HFFc6 (cell line): ENCODE measurements at regions not wholly inside any gene's neighbourhood (a gene's known extent, or its start where the extent isn't known, plus 50 kb on each side); places are given as distances from the start of the nearest gene placed in this dataset.
"Not testable (repeated sequence)": the region's sequence is repeated elsewhere in the genome, so short reads cannot be mapped to it uniquely, and the experiment has no call there.

Experiments
- DNase-seq: peaks from one replicate; pipeline ENCODE4 v3.0.0-alpha.2; 2018
- H3K27ac Mint-ChIP-seq: 2 replicates; pipeline ENCODE4 v1.8.0; 2020; ENCODE audit warnings: mild to moderate bottlenecking, mixed read lengths
- H3K27me3 Mint-ChIP-seq: 2 replicates; pipeline ENCODE4 v1.8.0; 2021; ENCODE audit warnings: mild to moderate bottlenecking, moderate library complexity, mixed read lengths; ENCODE audit not compliant: insufficient read depth
- H3K36me3 Mint-ChIP-seq: 2 replicates; pipeline ENCODE4 v1.8.0; 2021; ENCODE audit warnings: low read depth, mixed read lengths
- H3K4me1 Mint-ChIP-seq: 2 replicates; pipeline ENCODE4 v1.8.0; 2020; ENCODE audit warnings: low read depth, mixed read lengths
- H3K4me3 Mint-ChIP-seq: 2 replicates; pipeline ENCODE4 v1.8.0; 2020; ENCODE audit warnings: mild to moderate bottlenecking, moderate library complexity, mixed read lengths
- H3K9me3 Mint-ChIP-seq: 2 replicates; pipeline ENCODE4 v1.8.0; 2020; ENCODE audit warnings: mild to moderate bottlenecking, mixed read lengths
- CTCF ChIP-seq: fragments of 200-600 bp; sonication (generic); IDR thresholded peaks from 2 replicates; pipeline ENCODE4 v1.5.0; 2021; ENCODE audit warnings: antibody characterized with exemption, mild to moderate bottlenecking

GRCh38 chr2:35125278-35125677 lies 1230.3 kb upstream of the CRIM1 start:
- Mint-ChIP-seq H3K27ac (no peak overlapping the region), H3K9me3 (peaks cover 25% of the 10 kb centered on the region), H3K27me3 (no peaks in the 10 kb centered on the region; the same call in 1 of the 2 replicates), H3K36me3 (no peaks in the 10 kb centered on the region), H3K4me3 (no peak overlapping the region), H3K4me1 (no peaks in the 10 kb centered on the region)
- TF ChIP-seq CTCF: no peak
- DNase-seq: no peak

- H3K27ac Mint-ChIP-seq: no peak overlapping the region
- no peak for TF ChIP-seq CTCF
Measured at GRCh38 chr2:35116151-35116550, 1239.4 kb upstream of the CRIM1 start.

GRCh38 chr2:35114765-35115164 lies 1240.8 kb upstream of the CRIM1 start:
- H3K4me1 Mint-ChIP-seq: no peaks in the 10 kb centered on the region
- no peak for TF ChIP-seq CTCF
- H3K36me3 Mint-ChIP-seq: no peaks in the 10 kb centered on the region; the same call in 1 of the 2 replicates
- no peak overlapping the region for H3K4me3 Mint-ChIP-seq
- no peak for DNase-seq
- peaks cover 39% of the 10 kb centered on the region for H3K9me3 Mint-ChIP-seq
- no peak overlapping the region for H3K27ac Mint-ChIP-seq
- H3K27me3 Mint-ChIP-seq: peaks cover 2% of the 10 kb centered on the region; the same call in 1 of the 2 replicates

More at GRCh38 chr2:35116151-35116550, 1239.4 kb upstream of the CRIM1 start:
- Mint-ChIP-seq H3K4me3 (no peak overlapping the region), H3K27me3 (peaks cover 2% of the 10 kb centered on the region; the same call in 1 of the 2 replicates), H3K9me3 (peaks cover 39% of the 10 kb centered on the region), H3K36me3 (no peaks in the 10 kb centered on the region; the same call in 1 of the 2 replicates), H3K4me1 (no peaks in the 10 kb centered on the region)
- no peak for DNase-seq

- not testable (repeated sequence) for DNase-seq, H3K4me1 Mint-ChIP-seq, H3K36me3 Mint-ChIP-seq, H3K27ac Mint-ChIP-seq, H3K4me3 Mint-ChIP-seq, H3K27me3 Mint-ChIP-seq
- peaks cover 21% of the 10 kb centered on the region; the same call in 1 of the 2 replicates for H3K9me3 Mint-ChIP-seq
Measured at GRCh38 chr2:35112367-35112766, 1243.2 kb upstream of the CRIM1 start.

GRCh38 chr2:35104309-35104708 lies 1251.3 kb upstream of the CRIM1 start:
- no peak for TF ChIP-seq CTCF
- no peaks in the 10 kb centered on the region for H3K4me1 Mint-ChIP-seq
- no peaks in the 10 kb centered on the region for H3K27me3 Mint-ChIP-seq
- no peaks in the 10 kb centered on the region for H3K36me3 Mint-ChIP-seq
- peaks cover 11% of the 10 kb centered on the region for H3K9me3 Mint-ChIP-seq
- no peak overlapping the region for H3K4me3 Mint-ChIP-seq
- H3K27ac Mint-ChIP-seq: no peak overlapping the region
- no peak for DNase-seq

GRCh38 chr2:35099342-35099741 lies 1256.2 kb upstream of the CRIM1 start:
- Mint-ChIP-seq H3K9me3 (peaks cover 22% of the 10 kb centered on the region), H3K27ac (no peak overlapping the region), H3K36me3 (no peaks in the 10 kb centered on the region), H3K27me3 (no peaks in the 10 kb centered on the region), H3K4me3 (no peak overlapping the region), H3K4me1 (no peaks in the 10 kb centered on the region)
- DNase-seq: no peak
- no peak for TF ChIP-seq CTCF
